ENCODE measurements at regions not wholly inside any gene's neighbourhood (a gene's known extent, or its start where the extent isn't known, plus 50 kb on each side); places are given as distances from the start of the nearest gene placed in this dataset.

DNA sequence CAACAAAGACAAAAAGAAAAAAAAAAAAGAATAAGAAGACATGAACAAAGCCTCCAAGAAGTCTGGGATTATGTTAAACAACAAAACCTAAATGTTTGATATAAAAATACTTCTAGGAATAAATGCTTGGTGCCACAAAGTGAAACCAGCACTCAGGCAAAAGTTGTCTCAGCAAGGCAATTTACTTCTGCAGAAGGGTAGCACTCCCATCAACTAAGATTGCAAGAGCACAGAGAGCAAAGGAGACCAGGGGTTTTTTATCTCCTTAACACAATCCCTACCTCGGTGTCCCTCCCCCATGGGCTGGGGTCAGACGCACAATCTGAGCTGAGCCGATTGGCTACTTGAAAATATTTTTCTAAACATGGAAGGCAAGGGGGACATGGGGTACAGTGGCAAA lies 381.3 kb upstream of the SLC24A2 start:
- DNase-seq (ENCODE audit: insufficient read length, low spot score): no peak
- FAIRE-seq: no peak
- TF ChIP-seq TAF1 (IDR thresholded peaks at IDR 0.05; ENCODE audit: low read depth, low read length) (no peak), POLR2AphosphoS5 (IDR thresholded peaks at IDR 0.05; ENCODE audit: low read depth, low read length) (no peak), POU2F2 (IDR thresholded peaks at IDR 0.05; ENCODE audit: low read depth, low read length) (no peak)

DNA sequence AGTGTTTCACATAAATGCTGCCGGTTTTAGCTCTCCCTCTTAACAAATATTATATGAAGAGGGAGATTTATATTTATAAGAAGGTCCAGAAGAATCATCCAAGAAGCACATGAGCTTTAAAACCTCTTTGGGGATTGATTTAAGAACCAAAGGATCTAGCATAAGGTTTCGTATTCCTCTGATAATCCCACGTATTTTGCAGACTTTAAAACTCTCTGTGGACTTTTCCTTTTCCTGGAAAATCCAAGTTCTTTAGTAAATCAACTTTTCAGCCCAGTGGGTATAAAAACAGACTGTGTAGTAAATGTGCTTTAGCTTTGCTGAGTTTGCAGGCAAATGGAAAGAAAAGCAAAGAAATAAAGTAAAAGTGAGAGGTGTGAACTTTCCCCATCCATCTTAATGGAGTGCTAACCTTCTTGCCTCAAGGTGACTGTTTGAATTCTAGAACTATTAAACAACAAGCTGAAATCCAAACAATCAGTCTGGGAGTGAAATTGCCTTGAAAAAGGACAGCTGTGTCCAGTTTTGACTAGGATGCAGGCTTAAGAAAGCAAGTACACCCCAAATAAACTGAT lies 363.4 kb upstream of the SLC24A2 start:
- DNase-seq (ENCODE audit: insufficient read length, low spot score) (no peak), FAIRE-seq (no peak)

DNA sequence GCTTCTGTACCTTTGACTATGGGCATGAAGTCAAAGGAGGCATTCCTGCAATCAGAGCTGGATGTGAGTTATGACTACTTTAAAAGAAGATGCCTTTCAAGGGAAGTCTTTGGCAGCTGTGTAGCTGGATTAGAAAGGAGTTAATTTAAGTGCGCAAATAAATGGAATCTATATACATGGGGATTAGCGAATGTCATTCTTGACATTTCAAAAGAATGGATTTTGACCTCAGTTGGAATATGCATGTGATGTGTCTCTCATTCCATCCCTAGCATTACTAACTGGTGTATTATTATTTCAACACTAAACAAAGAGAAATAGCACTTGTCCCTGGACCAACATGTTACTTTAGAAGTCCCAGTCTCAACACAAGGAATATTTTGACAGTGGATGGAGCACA lies 359.6 kb upstream of the SLC24A2 start:
- DNase-seq (ENCODE audit: insufficient read length, low spot score) (no peak), FAIRE-seq (no peak)
- TF ChIP-seq SPI1 (IDR thresholded peaks at IDR 0.05; ENCODE audit: low read depth, low read length) (no peak), POLR2AphosphoS5 (IDR thresholded peaks at IDR 0.05; ENCODE audit: low read depth, low read length) (no peak), PAX5 (IDR thresholded peaks at IDR 0.05; ENCODE audit: insufficient read depth, low read length, severe bottlenecking) (no peak), POU2F2 (IDR thresholded peaks at IDR 0.05; ENCODE audit: low read depth, low read length) (no peak), POLR2A (IDR thresholded peaks at IDR 0.05; ENCODE audit: low read depth, low read length) (no peak), TAF1 (IDR thresholded peaks at IDR 0.05; ENCODE audit: low read depth, low read length) (no peak)

More for the DNA sequence above, 363.4 kb upstream of the SLC24A2 start:
- TF ChIP-seq POU2F2 (IDR thresholded peaks at IDR 0.05; ENCODE audit: low read depth, low read length): no peak
- no peak for TF ChIP-seq POLR2A (IDR thresholded peaks at IDR 0.05; ENCODE audit: low read depth, low read length)
- no peak for TF ChIP-seq PAX5 (IDR thresholded peaks at IDR 0.05; ENCODE audit: insufficient read depth, low read length, severe bottlenecking)
- TF ChIP-seq POLR2AphosphoS5 (IDR thresholded peaks at IDR 0.05; ENCODE audit: low read depth, low read length): no peak
- TF ChIP-seq TAF1 (IDR thresholded peaks at IDR 0.05; ENCODE audit: low read depth, low read length): no peak
- no peak for TF ChIP-seq SPI1 (IDR thresholded peaks at IDR 0.05; ENCODE audit: low read depth, low read length)

GRCh38 chr9:20144197-20144596 lies 355.4 kb upstream of the SLC24A2 start:
- FAIRE-seq (no peak), DNase-seq (ENCODE audit: insufficient read length, low spot score) (no peak)
- TF ChIP-seq POLR2A (IDR thresholded peaks at IDR 0.05; ENCODE audit: low read depth, low read length) (no peak), SPI1 (IDR thresholded peaks at IDR 0.05; ENCODE audit: low read depth, low read length) (no peak), POLR2AphosphoS5 (IDR thresholded peaks at IDR 0.05; ENCODE audit: low read depth, low read length) (no peak), PAX5 (IDR thresholded peaks at IDR 0.05; ENCODE audit: insufficient read depth, low read length, severe bottlenecking) (no peak), POU2F2 (IDR thresholded peaks at IDR 0.05; ENCODE audit: low read depth, low read length) (no peak), TAF1 (IDR thresholded peaks at IDR 0.05; ENCODE audit: low read depth, low read length) (no peak)

- no peak for FAIRE-seq
- no peak for TF ChIP-seq SPI1 (IDR thresholded peaks at IDR 0.05; ENCODE audit: low read depth, low read length)
- no peak for TF ChIP-seq TAF1 (IDR thresholded peaks at IDR 0.05; ENCODE audit: low read depth, low read length)
- TF ChIP-seq PAX5 (IDR thresholded peaks at IDR 0.05; ENCODE audit: insufficient read depth, low read length, severe bottlenecking): no peak
- no peak for TF ChIP-seq POU2F2 (IDR thresholded peaks at IDR 0.05; ENCODE audit: low read depth, low read length)
- TF ChIP-seq POLR2A (IDR thresholded peaks at IDR 0.05; ENCODE audit: low read depth, low read length): no peak
- no peak for TF ChIP-seq POLR2AphosphoS5 (IDR thresholded peaks at IDR 0.05; ENCODE audit: low read depth, low read length)
- DNase-seq (ENCODE audit: insufficient read length, low spot score): no peak
Observed at GRCh38 chr9:20139763-20140290, 351.0 kb upstream of the SLC24A2 start.

GRCh38 chr9:20138841-20139240 lies 350.0 kb upstream of the SLC24A2 start:
- DNase-seq (ENCODE audit: insufficient read length, low spot score): no peak
- TF ChIP-seq POLR2AphosphoS5 (IDR thresholded peaks at IDR 0.05; ENCODE audit: low read depth, low read length) (no peak), TAF1 (IDR thresholded peaks at IDR 0.05; ENCODE audit: low read depth, low read length) (no peak), POU2F2 (IDR thresholded peaks at IDR 0.05; ENCODE audit: low read depth, low read length) (no peak), POLR2A (IDR thresholded peaks at IDR 0.05; ENCODE audit: low read depth, low read length) (no peak)
- no peak for FAIRE-seq

DNA sequence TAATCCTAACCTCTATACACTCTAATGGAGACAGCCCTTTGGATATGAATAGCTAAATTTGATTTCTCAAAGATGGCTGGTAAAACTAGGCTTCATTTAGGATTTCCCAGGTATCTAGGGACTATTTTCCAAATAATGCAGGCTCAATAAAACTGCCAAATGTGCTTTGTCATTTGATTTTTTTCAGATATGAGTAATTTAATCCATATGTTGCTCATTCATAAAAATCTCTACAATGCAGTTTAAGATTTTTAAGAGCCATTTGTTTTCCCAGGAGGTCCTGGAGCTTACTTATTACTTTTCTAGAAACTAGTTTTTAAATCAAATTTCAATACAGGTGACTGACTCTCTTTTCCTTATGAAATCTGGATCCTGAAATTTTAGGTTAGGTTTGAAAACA lies 349.3 kb upstream of the SLC24A2 start:
- TF ChIP-seq TAF1 (IDR thresholded peaks at IDR 0.05; ENCODE audit: low read depth, low read length): no peak
- no peak for TF ChIP-seq POLR2A (IDR thresholded peaks at IDR 0.05; ENCODE audit: low read depth, low read length)
- no peak for TF ChIP-seq POU2F2 (IDR thresholded peaks at IDR 0.05; ENCODE audit: low read depth, low read length)
- no peak for TF ChIP-seq SPI1 (IDR thresholded peaks at IDR 0.05; ENCODE audit: low read depth, low read length)
- TF ChIP-seq PAX5 (IDR thresholded peaks at IDR 0.05; ENCODE audit: insufficient read depth, low read length, severe bottlenecking): no peak
- no peak for TF ChIP-seq POLR2AphosphoS5 (IDR thresholded peaks at IDR 0.05; ENCODE audit: low read depth, low read length)
- no peak for DNase-seq (ENCODE audit: insufficient read length, low spot score)

GRCh38 chr9:20137425-20137824 lies 348.6 kb upstream of the SLC24A2 start:
- TF ChIP-seq POU2F2 (IDR thresholded peaks at IDR 0.05; ENCODE audit: low read depth, low read length) (no peak), TAF1 (IDR thresholded peaks at IDR 0.05; ENCODE audit: low read depth, low read length) (no peak), POLR2AphosphoS5 (IDR thresholded peaks at IDR 0.05; ENCODE audit: low read depth, low read length) (no peak), PAX5 (IDR thresholded peaks at IDR 0.05; ENCODE audit: insufficient read depth, low read length, severe bottlenecking) (no peak), POLR2A (IDR thresholded peaks at IDR 0.05; ENCODE audit: low read depth, low read length) (no peak), SPI1 (IDR thresholded peaks at IDR 0.05; ENCODE audit: low read depth, low read length) (no peak)
- FAIRE-seq: no peak

More for the DNA sequence above, 349.3 kb upstream of the SLC24A2 start:
- FAIRE-seq: no peak

GRCh38 chr9:20135119-20135697 lies 346.4 kb upstream of the SLC24A2 start:
- TF ChIP-seq SPI1 (IDR thresholded peaks at IDR 0.05; ENCODE audit: low read depth, low read length) (no peak), POLR2A (IDR thresholded peaks at IDR 0.05; ENCODE audit: low read depth, low read length) (no peak), TAF1 (IDR thresholded peaks at IDR 0.05; ENCODE audit: low read depth, low read length) (no peak), POU2F2 (IDR thresholded peaks at IDR 0.05; ENCODE audit: low read depth, low read length) (no peak), PAX5 (IDR thresholded peaks at IDR 0.05; ENCODE audit: insufficient read depth, low read length, severe bottlenecking) (no peak), POLR2AphosphoS5 (IDR thresholded peaks at IDR 0.05; ENCODE audit: low read depth, low read length) (no peak)
- no peak for DNase-seq (ENCODE audit: insufficient read length, low spot score)
- FAIRE-seq: no peak

More at GRCh38 chr9:20137425-20137824, 348.6 kb upstream of the SLC24A2 start:
- no peak for DNase-seq (ENCODE audit: insufficient read length, low spot score)

Data from GM12891 (cell line).